Ascending aorta (tissue), 2 donors: ENCODE measurements at regions not wholly inside any gene's neighbourhood (a gene's known extent, or its start where the extent isn't known, plus 50 kb on each side); places are given as distances from the start of the nearest gene placed in this dataset.
A peak's percentile ranks its signal among the peaks of the same experiment; 100 is the strongest.

Source experiments
- DNase-seq, 2 donors: peaks; one replicate each; pipeline ENCODE4 v3.0.0-alpha.2; 2019; ENCODE audit warnings: low spot score in 2 of 2
- H3K27ac ChIP-seq, 2 donors: fragments of 200-600 bp; sonication (generic); one replicate each; pipeline ENCODE4 v1.5.1; 2016 to 2017; ENCODE audit warnings: mild to moderate bottlenecking in 1 of 2
- H3K27me3 ChIP-seq: fragments of 200-600 bp; sonication (generic); one replicate; pipeline ENCODE4 v1.5.1; 2017
- H3K36me3 ChIP-seq, 2 donors: fragments of 200-600 bp; sonication (generic); one replicate each; pipeline ENCODE4 v1.5.1; 2016
- H3K4me1 ChIP-seq, 2 donors: fragments of 200-600 bp; sonication (generic); one replicate each; pipeline ENCODE4 v1.5.1; 2016 to 2017; ENCODE audit warnings: mild to moderate bottlenecking in 1 of 2
- H3K4me3 ChIP-seq, 2 donors: fragments of 200-600 bp; sonication (generic); one replicate each; pipeline ENCODE4 v1.5.1; 2016 to 2017; ENCODE audit warnings: mild to moderate bottlenecking in 1 of 2
- H3K9me3 ChIP-seq, 2 donors: fragments of 200-600 bp; sonication (generic); one replicate each; pipeline ENCODE4 v1.5.1; 2016
- CTCF ChIP-seq, 3 experiments: fragments of 200-600 bp in 2 of 3; fragments of 450-650 bp in 1 of 3; sonication (generic) in 2 of 3; IDR thresholded peaks; one replicate each; pipeline ENCODE4 v1.5.1; 2016 to 2019; ENCODE audit warnings: antibody characterized with exemption in 3 of 3, mild to moderate bottlenecking in 1 of 3, moderate library complexity in 1 of 3
- intact Hi-C: fragments of 100-400 bp; cut with DNase I; formaldehyde crosslinking; loops from one replicate; pipeline ENCODE4 v1.15.1; 2023

- DNase-seq: no peak
- no peaks in the 10 kb centered on the region for H3K9me3 ChIP-seq
- H3K27ac ChIP-seq: no peak overlapping the region
- no peak for TF ChIP-seq CTCF (IDR thresholded peaks at IDR 0.05)
- H3K36me3 ChIP-seq: no peaks in the 10 kb centered on the region
- intact Hi-C loops: no loop called here
- no peak overlapping the region for H3K4me3 ChIP-seq
- H3K4me1 ChIP-seq: no peaks in the 10 kb centered on the region
- H3K27me3 ChIP-seq: no peaks in the 10 kb centered on the region
These were observed 487.2 kb downstream of the RPS24 start for GRCh38 chr10:78520737-78521430.

GRCh38 chr10:78523453-78523852 is 489.8 kb downstream of the RPS24 start:
- no peaks in the 10 kb centered on the region for H3K9me3 ChIP-seq
- H3K4me1 ChIP-seq: no peaks in the 10 kb centered on the region
- no peaks in the 10 kb centered on the region for H3K36me3 ChIP-seq
- DNase-seq: no peak
- intact Hi-C loops: no loop called here
- H3K27me3 ChIP-seq: no peaks in the 10 kb centered on the region
- H3K4me3 ChIP-seq: no peak overlapping the region
- no peak for TF ChIP-seq CTCF (IDR thresholded peaks at IDR 0.05)
- no peak overlapping the region for H3K27ac ChIP-seq

- no peak overlapping the region for H3K27ac ChIP-seq
- no peak for TF ChIP-seq CTCF (IDR thresholded peaks at IDR 0.05)
- DNase-seq: peak in 1 of 2 donors; percentile 3
- no peaks in the 10 kb centered on the region for H3K4me1 ChIP-seq
- H3K9me3 ChIP-seq: no peaks in the 10 kb centered on the region
- intact Hi-C loops: no loop called here
- H3K36me3 ChIP-seq: no peaks in the 10 kb centered on the region
- no peak overlapping the region for H3K4me3 ChIP-seq
- no peaks in the 10 kb centered on the region for H3K27me3 ChIP-seq
These were observed 490.7 kb downstream of the RPS24 start for GRCh38 chr10:78524342-78524741.

GRCh38 chr10:78524941-78525340 is 491.3 kb downstream of the RPS24 start:
- DNase-seq: peak in 1 of 2 donors; percentile 54
- Histone ChIP-seq H3K27me3 (no peaks in the 10 kb centered on the region), H3K4me1 (no peaks in the 10 kb centered on the region), H3K4me3 (no peak overlapping the region), H3K27ac (no peak overlapping the region), H3K36me3 (no peaks in the 10 kb centered on the region), H3K9me3 (no peaks in the 10 kb centered on the region)
- TF ChIP-seq CTCF (IDR thresholded peaks at IDR 0.05): no peak
- intact Hi-C loops: no loop called here

- H3K4me3 ChIP-seq: no peak overlapping the region
- H3K27me3 ChIP-seq: no peaks in the 10 kb centered on the region
- H3K4me1 ChIP-seq: no peaks in the 10 kb centered on the region
- H3K9me3 ChIP-seq: no peaks in the 10 kb centered on the region
- H3K36me3 ChIP-seq: no peaks in the 10 kb centered on the region
- H3K27ac ChIP-seq: no peak overlapping the region
- DNase-seq: no peak
- intact Hi-C loops: no loop called here
- TF ChIP-seq CTCF (IDR thresholded peaks at IDR 0.05): no peak
These were observed 492.7 kb downstream of the RPS24 start for GRCh38 chr10:78526347-78526746.

- Histone ChIP-seq H3K27ac (no peak overlapping the region), H3K4me3 (no peak overlapping the region), H3K27me3 (no peaks in the 10 kb centered on the region), H3K36me3 (no peaks in the 10 kb centered on the region), H3K4me1 (no peaks in the 10 kb centered on the region), H3K9me3 (no peaks in the 10 kb centered on the region)
- TF ChIP-seq CTCF (IDR thresholded peaks at IDR 0.05): no peak
- no peak for DNase-seq
- intact Hi-C loops: no loop called here
These were observed 493.6 kb downstream of the RPS24 start for GRCh38 chr10:78527296-78527695.
